K562 (cell line): ENCODE measurements at regions not wholly inside any gene's neighbourhood (a gene's known extent, or its start where the extent isn't known, plus 50 kb on each side); places are given as distances from the start of the nearest gene placed in this dataset.

Experiments
- ATAC-seq: fragments of 200-7000 bp; cut with Tn5 transposase; 3 replicates; pipeline ENCODE4 v1.9.1; 2020; ENCODE audit warnings: moderate library complexity
- BruUV-seq: library from RNA; stranded (reverse); fragments of 400-500 nt; replicated peaks from 2 replicates; lab custom pipeline; 2021; lab: Mats Ljungman, UMichigan
- CTCF ChIA-PET: fragments of 300-600 bp; formaldehyde crosslinking; extraction: SDS; loops from one replicate; lab custom pipeline; 2021; ENCODE audit warnings: low intra/inter-chr PET ratio; lab: Yijun Ruan, JAX
- POLR2A ChIA-PET: fragments of 300-600, 350-650 bp; sonication (Branson Sonifier 250); formaldehyde crosslinking; extraction: SDS; loops from one replicate; lab custom pipeline; 2021; ENCODE audit warnings: antibody characterized with exemption, inconsistent platforms; lab: Yijun Ruan, JAX
- DNase-seq, 4 experiments: peaks; one replicate each; pipeline versions ENCODE4 v3.0.0 to v3.0.0-alpha.2; 2011 to 2018; ENCODE audit warnings: low spot score in 3 of 4, mixed read lengths in 3 of 4; ENCODE audit errors: extremely low read depth in 1 of 4
- FAIRE-seq: peaks from 2 replicates; lab custom pipeline; 2011; peaks lifted over from hg19 to GRCh38; lab: Jason Lieb, UNC
- H2AFZ ChIP-seq: 2 replicates; pipeline ENCODE4 v1.6.0; 2011; ENCODE audit warnings: low read depth, low read length, control low read depth, inconsistent platforms
- H3K27ac ChIP-seq: fragments of 200-600 bp; 3 replicates; pipeline ENCODE4 v1.8.0; 2011; ENCODE audit warnings: low read depth, mild to moderate bottlenecking, control low read depth, inconsistent platforms, low read length, moderate library complexity, mixed read lengths; ENCODE audit errors: extremely low read depth
- H3K27me3 ChIP-seq, 2 experiments: fragments of 300-600 bp in 1 of 2; 2 replicates in 1 of 2; 3 replicates in 1 of 2; pipeline versions ENCODE4 v1.6.0 to v1.8.0; 2011; ENCODE audit warnings: inconsistent platforms in 2 of 2, low read length in 2 of 2, mild to moderate bottlenecking in 1 of 2, mixed read lengths in 1 of 2, moderate library complexity in 1 of 2; ENCODE audit not compliant: control insufficient read depth in 2 of 2, insufficient read depth in 2 of 2
- H3K36me3 ChIP-seq: fragments of 300-600 bp; 3 replicates; pipeline ENCODE4 v1.8.0; 2011; ENCODE audit warnings: mild to moderate bottlenecking, low read length, inconsistent platforms; ENCODE audit not compliant: control insufficient read depth, insufficient read depth
- H3K4me1 ChIP-seq, 2 experiments: fragments of 200-600 bp in 1 of 2; replicated peaks in 1 of 2; 2 replicates in 1 of 2; 3 replicates in 1 of 2; pipeline versions ENCODE4 v1.5.1 to v1.8.0; 2011; ENCODE audit warnings: inconsistent platforms in 2 of 2, low read length in 2 of 2, mild to moderate bottlenecking in 1 of 2, mixed read lengths in 1 of 2, moderate library complexity in 1 of 2; ENCODE audit not compliant: control insufficient read depth in 2 of 2, insufficient read depth in 2 of 2
- H3K4me2 ChIP-seq: 2 replicates; pipeline ENCODE4 v1.6.1; 2011; ENCODE audit warnings: low read length, control low read depth, inconsistent platforms, mixed read lengths; ENCODE audit not compliant: insufficient read depth
- H3K4me3 ChIP-seq: fragments of 200-600 bp; sonication (generic), shearing (Covaris generic); 2 replicates; pipeline ENCODE4 v1.5.1; 2016; ENCODE audit warnings: control low read depth, inconsistent platforms
- H3K79me2 ChIP-seq: fragments of 200-600 bp; 3 replicates; pipeline ENCODE4 v1.8.0; 2011; ENCODE audit warnings: low read length, inconsistent platforms; ENCODE audit not compliant: control insufficient read depth, insufficient read depth
- H3K9ac ChIP-seq, 2 experiments: 2 replicates each; pipeline versions ENCODE4 v1.6.0 to v1.6.1; 2011; ENCODE audit warnings: low read depth in 2 of 2, low read length in 2 of 2, control low read depth in 1 of 2, inconsistent platforms in 1 of 2, mild to moderate bottlenecking in 1 of 2, mixed read lengths in 1 of 2; ENCODE audit not compliant: insufficient read depth in 1 of 2
- H3K9me1 ChIP-seq: one replicate; pipeline ENCODE4 v1.6.0; 2011; ENCODE audit warnings: inconsistent platforms, mild to moderate bottlenecking, low read length, moderate library complexity; ENCODE audit not compliant: control insufficient read depth, insufficient read depth
- H3K9me3 ChIP-seq: replicated peaks from 2 replicates; pipeline ENCODE4 v1.5.1; 2011; ENCODE audit warnings: low read depth, low read length, inconsistent platforms; ENCODE audit not compliant: control insufficient read depth, insufficient read depth
- H4K20me1 ChIP-seq: replicated peaks from 2 replicates; pipeline ENCODE4 v1.6.1; 2011; ENCODE audit warnings: low read length, inconsistent platforms, mixed read lengths; ENCODE audit not compliant: control insufficient read depth, insufficient read depth
- C11orf30 ChIP-seq: fragments of 450-650 bp; IDR thresholded peaks from 2 replicates; pipeline ENCODE4 v1.6.1; 2016; ENCODE audit warnings: low read depth, mild to moderate bottlenecking
- EP400 ChIP-seq: fragments of 450-650 bp; IDR thresholded peaks from 2 replicates; pipeline ENCODE4 v1.6.1; 2017; ENCODE audit warnings: antibody characterized with exemption, mild to moderate bottlenecking, moderate library complexity
- GATA2 ChIP-seq: sonication (generic); formaldehyde crosslinking; IDR thresholded peaks from 2 replicates; pipeline ENCODE4 v1.4.0; 2020; ENCODE audit warnings: mild to moderate bottlenecking, missing genetic modification reagents
- HNRNPLL ChIP-seq: fragments of 200-400 bp; formaldehyde crosslinking; IDR thresholded peaks from 2 replicates; pipeline ENCODE4 v1.6.1; 2017; ENCODE audit warnings: low read length, low read depth, mild to moderate bottlenecking; ENCODE audit not compliant: poor library complexity, severe bottlenecking
- MED1 ChIP-seq: sonication (generic); formaldehyde crosslinking; IDR thresholded peaks from 2 replicates; pipeline ENCODE4 v1.8.1; 2023; ENCODE audit warnings: missing genetic modification reagents, borderline replicate concordance
- PHB2 ChIP-seq: fragments of 450-650 bp; IDR thresholded peaks from 2 replicates; pipeline ENCODE4 v1.6.1; 2017; ENCODE audit warnings: low read depth
- RBM22 ChIP-seq: fragments of 200-400 bp; formaldehyde crosslinking; IDR thresholded peaks from 2 replicates; pipeline ENCODE4 v1.6.1; 2018; ENCODE audit warnings: low read length, low read depth; ENCODE audit not compliant: poor library complexity, severe bottlenecking
- RUNX1 ChIP-seq: sonication (generic); IDR thresholded peaks from 2 replicates; pipeline ENCODE4 v1.6.1; 2016; ENCODE audit warnings: antibody characterized with exemption, low read depth
- SNRNP70 ChIP-seq: fragments of 200-400 bp; formaldehyde crosslinking; optimal IDR thresholded peaks from 2 replicates; pipeline ENCODE3; 2017; ENCODE audit warnings: low read depth, low read length
- ZNF197 ChIP-seq: fragments of 200-800 bp; sonication (Bioruptor generic); IDR thresholded peaks from 2 replicates; pipeline ENCODE4 v1.6.1; 2016; ENCODE audit warnings: low read depth, missing genetic modification characterization, missing compliant biosample characterization
- ZNF217 ChIP-seq: sonication (generic); formaldehyde crosslinking; IDR thresholded peaks from 2 replicates; pipeline ENCODE4 v1.8.0; 2022; ENCODE audit warnings: mild to moderate bottlenecking, missing genetic modification reagents
- ZNF41 ChIP-seq: fragments of 250-450 bp; sonication (Bioruptor Pico); conservative IDR thresholded peaks from 2 replicates; pipeline ENCODE4 v1.4.0; 2020; ENCODE audit warnings: mild to moderate bottlenecking
- WGBS: fragments of 100-300 bp; shearing (Covaris generic); methylation state at CpG from one replicate; pipeline ENCODE4 v1.1.6; 2016; ENCODE audit warnings: low coverage, mixed read lengths; ENCODE audit not compliant: insufficient coverage; ENCODE audit errors: missing lambda C conversion rate; 5-methylcytosine and 5-hydroxymethylcytosine counted together
- in situ Hi-C: fragments of 300-500 bp; cut with MboI; formaldehyde crosslinking; loops from 4 replicates; pipeline ENCODE4 v1.15.0; 2018; ENCODE audit warnings: inconsistent platforms, mixed read lengths
- intact Hi-C: fragments of 100-400 bp; cut with micrococcal nuclease; formaldehyde crosslinking; loops from 2 replicates; pipeline ENCODE4 v1.14.2; 2022

DNA sequence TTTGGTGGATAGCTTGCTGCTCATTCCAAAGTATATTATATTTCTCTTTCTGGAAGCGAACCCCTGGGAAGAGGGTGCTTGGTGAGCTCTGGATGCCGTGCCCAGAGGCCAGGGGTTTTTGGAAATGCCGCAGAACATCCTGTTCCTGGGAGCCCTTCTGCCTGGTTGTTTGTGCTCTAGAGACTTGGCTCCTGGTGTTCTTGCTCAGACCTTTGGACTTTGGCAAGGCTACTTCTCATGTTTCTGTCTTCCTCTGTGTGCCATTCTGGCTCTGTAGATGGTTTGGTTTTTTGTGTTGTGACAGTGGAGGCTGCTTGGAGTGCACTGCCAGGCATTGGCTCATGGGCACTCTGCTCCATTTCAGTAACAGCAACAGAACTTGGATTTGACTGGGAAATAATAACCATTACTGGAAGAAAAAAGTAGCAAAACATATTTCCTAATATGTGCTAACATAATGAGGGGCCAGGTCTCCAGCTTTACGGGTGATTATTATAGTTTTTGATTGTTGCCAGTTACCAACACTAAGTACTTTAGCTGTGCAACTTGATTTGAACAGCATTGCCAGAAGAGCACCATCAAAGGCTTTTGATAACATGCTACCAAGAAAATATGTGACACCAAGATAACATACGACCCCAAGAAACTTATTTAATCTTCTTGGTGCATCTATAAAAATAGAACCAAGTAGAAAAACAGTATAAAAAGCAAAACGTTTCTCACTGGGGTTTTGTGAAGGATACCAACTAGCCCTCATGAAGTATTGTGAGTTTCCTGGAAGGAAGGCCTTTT lies 94.2 kb downstream of the PCSK1 start:
- Histone ChIP-seq H4K20me1 (no peaks in the 10 kb centered on the region), H3K9ac (no peak overlapping the region), H3K36me3 (no peaks in the 10 kb centered on the region), H3K27me3 (no peaks in the 10 kb centered on the region; a peak in 1 of 5 replicates), H3K9me1 (no peaks in the 10 kb centered on the region), H3K79me2 (no peaks in the 10 kb centered on the region), H3K4me1 (peaks cover 0 to 4% of the 10 kb centered on the region in 2 experiments; a peak in 2 of 5 replicates), H2AFZ (no peak overlapping the region), H3K27ac (no peak overlapping the region), H3K4me3 (no peak overlapping the region), H3K9me3 (no peaks in the 10 kb centered on the region), H3K4me2 (no peak overlapping the region)
- FAIRE-seq (no peak), DNase-seq (no peak), ATAC-seq (no peak)
- no TSS peak for BruUV-seq
- in situ Hi-C loops (loop anchor here (5.0 to 25.0 kb wide), 2 partner anchors 477 to 702 kb away; partner anchors contain the start of gene RFESD), intact Hi-C loops (loop anchor here (5.0 to 10.0 kb wide), 4 partner anchors 164 to 697 kb away; partner anchors contain the start of gene ELL2)
- WGBS: 4% methylated on average over 6 of the region's 6 CpGs
- ChIA-PET POLR2A (no interaction called here), CTCF (no interaction called here)
- TF ChIP-seq EP400: no peak
- no peak for TF ChIP-seq RUNX1
- no peak for TF ChIP-seq C11orf30
- no peak for TF ChIP-seq PHB2
- no peak for TF ChIP-seq HNRNPLL
- no peak for TF ChIP-seq ZNF217 (CRISPR knock-in tag)
- TF ChIP-seq ZNF41 (CRISPR knock-in tag): no peak
- TF ChIP-seq MED1 (CRISPR knock-in tag): no peak
- TF ChIP-seq RBM22: no peak
- no peak for TF ChIP-seq ZNF197 (CRISPR knock-in tag)
- TF ChIP-seq SNRNP70: no peak
- TF ChIP-seq GATA2 (CRISPR knock-in tag): no peak
